ENCODE measurements at regions not wholly inside any gene's neighbourhood (a gene's known extent, or its start where the extent isn't known, plus 50 kb on each side); places are given as distances from the start of the nearest gene placed in this dataset.
A peak's percentile ranks its signal among the peaks of the same experiment; 100 is the strongest.
"Not testable (repeated sequence)": the region's sequence is repeated elsewhere in the genome, so short reads cannot be mapped to it uniquely, and the experiment has no call there.

DNA sequence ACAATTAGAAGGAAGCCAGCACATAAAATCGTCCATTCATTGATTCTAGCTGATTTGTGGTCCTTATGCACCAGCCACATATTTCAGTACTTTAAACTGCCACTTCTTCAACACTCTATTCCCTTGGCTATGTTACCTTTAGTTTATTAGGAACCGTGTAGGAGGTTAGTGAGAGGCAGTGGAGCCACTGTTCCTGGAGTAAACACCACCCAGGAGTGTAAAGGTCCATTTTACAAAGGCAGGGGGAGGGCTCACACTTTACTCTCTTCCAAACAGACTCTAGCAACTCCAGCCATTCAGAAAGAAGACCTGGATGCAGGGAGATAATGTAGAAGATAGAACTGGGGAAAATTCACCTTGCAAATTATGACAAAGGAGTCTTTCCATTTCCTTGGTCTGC, 170.2 kb upstream of the RPS23 start:
- Histone ChIP-seq H3K4me3 (no peak overlapping the region), H3K27me3 (no peaks in the 10 kb centered on the region), H3K27ac (no peak overlapping the region), H3K9me3 (peaks cover 0 to 10% of the 10 kb centered on the region in 2 donors), H3K4me1 (no peaks in the 10 kb centered on the region), H3K36me3 (no peaks in the 10 kb centered on the region)
- intact Hi-C loops (cut with DNase I), result no loop called here
- TF ChIP-seq, protein P1, sequence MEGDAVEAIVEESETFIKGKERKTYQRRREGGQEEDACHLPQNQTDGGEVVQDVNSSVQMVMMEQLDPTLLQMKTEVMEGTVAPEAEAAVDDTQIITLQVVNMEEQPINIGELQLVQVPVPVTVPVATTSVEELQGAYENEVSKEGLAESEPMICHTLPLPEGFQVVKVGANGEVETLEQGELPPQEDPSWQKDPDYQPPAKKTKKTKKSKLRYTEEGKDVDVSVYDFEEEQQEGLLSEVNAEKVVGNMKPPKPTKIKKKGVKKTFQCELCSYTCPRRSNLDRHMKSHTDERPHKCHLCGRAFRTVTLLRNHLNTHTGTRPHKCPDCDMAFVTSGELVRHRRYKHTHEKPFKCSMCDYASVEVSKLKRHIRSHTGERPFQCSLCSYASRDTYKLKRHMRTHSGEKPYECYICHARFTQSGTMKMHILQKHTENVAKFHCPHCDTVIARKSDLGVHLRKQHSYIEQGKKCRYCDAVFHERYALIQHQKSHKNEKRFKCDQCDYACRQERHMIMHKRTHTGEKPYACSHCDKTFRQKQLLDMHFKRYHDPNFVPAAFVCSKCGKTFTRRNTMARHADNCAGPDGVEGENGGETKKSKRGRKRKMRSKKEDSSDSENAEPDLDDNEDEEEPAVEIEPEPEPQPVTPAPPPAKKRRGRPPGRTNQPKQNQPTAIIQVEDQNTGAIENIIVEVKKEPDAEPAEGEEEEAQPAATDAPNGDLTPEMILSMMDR (IDR thresholded peaks at IDR 0.05), result no peak
- DNase-seq (no peak), ATAC-seq (no peak)

DNA sequence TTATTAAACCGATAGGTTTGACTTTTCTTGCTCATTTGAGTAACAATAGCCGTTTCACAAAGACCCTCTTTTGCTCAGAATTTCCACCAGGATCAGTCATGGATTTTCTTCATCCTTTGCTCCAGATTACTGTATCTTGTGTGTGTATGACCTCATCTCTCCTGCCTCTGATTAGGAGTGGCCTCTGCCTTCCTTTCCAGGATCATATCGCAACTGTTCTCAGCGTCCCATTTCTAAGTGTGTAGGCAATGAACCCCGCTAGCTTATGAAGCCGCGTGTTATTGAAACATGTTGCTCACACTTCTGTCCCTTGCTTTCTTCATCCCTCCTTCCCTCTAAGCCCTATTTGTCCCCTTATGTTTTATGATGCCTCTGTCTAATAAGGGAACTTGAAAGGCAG, 169.8 kb upstream of the RPS23 start:
- Histone ChIP-seq H3K9me3 (peaks cover 0 to 10% of the 10 kb centered on the region in 2 donors), H3K4me1 (no peaks in the 10 kb centered on the region), H3K4me3 (no peak overlapping the region), H3K27me3 (no peaks in the 10 kb centered on the region), H3K36me3 (no peaks in the 10 kb centered on the region), H3K27ac (no peak overlapping the region)
- TF ChIP-seq, protein P1 (IDR thresholded peaks at IDR 0.05), result no peak
- ATAC-seq, result no peak
- no peak for DNase-seq
- intact Hi-C loops (cut with DNase I), result no loop called here

DNA sequence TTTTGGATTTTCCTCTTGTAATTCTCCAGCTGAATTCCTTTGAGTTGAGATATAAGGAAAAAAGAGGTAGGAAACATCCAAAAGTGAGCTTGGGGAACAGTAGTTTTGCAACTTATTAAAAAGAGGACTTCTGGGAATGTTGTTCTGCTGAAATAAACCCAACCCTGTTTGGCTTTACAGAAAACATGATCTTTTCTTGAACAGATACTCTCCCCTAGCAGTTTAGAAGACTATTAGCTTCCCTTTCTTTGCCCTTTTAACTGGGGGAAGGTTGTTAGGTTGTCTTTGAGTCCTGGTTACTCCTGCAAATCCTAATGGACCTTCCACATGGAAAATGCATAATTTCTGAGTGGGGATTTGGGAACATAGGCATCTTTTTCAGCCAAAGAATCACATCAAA, 168.7 kb upstream of the RPS23 start:
- intact Hi-C loops (cut with DNase I), result no loop called here
- Histone ChIP-seq H3K27ac (no peak overlapping the region), H3K9me3 (peaks cover 0 to 6% of the 10 kb centered on the region in 2 donors), H3K4me3 (no peak overlapping the region), H3K27me3 (no peaks in the 10 kb centered on the region), H3K36me3 (no peaks in the 10 kb centered on the region), H3K4me1 (no peaks in the 10 kb centered on the region)
- TF ChIP-seq, protein P1 (IDR thresholded peaks at IDR 0.05), result no peak
- DNase-seq, result no peak
- ATAC-seq, result no peak

DNA sequence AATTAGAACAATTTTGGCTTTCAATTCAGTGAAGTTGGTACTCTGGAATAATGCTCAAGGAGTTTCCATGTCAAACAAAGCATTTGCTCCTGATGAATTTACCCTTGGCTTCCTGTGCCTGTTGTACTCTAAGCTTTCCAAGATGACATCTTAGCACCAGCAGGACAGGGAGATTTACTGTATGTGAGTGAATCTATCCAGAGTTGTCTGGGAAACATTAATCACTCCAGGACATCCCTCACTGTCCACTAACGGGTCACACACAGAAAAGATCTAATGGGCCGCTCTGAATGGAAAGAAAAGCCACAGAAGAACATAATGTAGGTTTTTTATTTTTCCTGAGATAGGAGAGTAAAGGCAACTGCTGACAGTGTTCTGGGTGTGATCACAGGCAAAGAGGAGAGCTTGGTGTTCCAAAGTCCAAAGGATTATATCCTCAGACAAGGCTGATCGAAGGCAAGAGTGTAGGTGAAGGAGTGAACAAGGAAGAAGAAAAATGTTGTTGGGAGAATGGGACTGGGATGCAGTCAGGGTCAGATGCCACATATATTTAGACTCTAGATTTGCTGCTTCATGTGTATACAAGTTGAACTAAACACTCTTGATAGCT, 167.7 kb upstream of the RPS23 start:
- ATAC-seq (no peak), DNase-seq (no peak)
- Histone ChIP-seq H3K27ac (no peak overlapping the region), H3K4me3 (no peak overlapping the region), H3K36me3 (no peaks in the 10 kb centered on the region), H3K27me3 (no peaks in the 10 kb centered on the region), H3K9me3 (peaks cover 0 to 3% of the 10 kb centered on the region in 2 donors), H3K4me1 (no peaks in the 10 kb centered on the region)
- intact Hi-C loops (cut with DNase I), result no loop called here
- TF ChIP-seq, protein P1 (IDR thresholded peaks at IDR 0.05), result no peak

DNA sequence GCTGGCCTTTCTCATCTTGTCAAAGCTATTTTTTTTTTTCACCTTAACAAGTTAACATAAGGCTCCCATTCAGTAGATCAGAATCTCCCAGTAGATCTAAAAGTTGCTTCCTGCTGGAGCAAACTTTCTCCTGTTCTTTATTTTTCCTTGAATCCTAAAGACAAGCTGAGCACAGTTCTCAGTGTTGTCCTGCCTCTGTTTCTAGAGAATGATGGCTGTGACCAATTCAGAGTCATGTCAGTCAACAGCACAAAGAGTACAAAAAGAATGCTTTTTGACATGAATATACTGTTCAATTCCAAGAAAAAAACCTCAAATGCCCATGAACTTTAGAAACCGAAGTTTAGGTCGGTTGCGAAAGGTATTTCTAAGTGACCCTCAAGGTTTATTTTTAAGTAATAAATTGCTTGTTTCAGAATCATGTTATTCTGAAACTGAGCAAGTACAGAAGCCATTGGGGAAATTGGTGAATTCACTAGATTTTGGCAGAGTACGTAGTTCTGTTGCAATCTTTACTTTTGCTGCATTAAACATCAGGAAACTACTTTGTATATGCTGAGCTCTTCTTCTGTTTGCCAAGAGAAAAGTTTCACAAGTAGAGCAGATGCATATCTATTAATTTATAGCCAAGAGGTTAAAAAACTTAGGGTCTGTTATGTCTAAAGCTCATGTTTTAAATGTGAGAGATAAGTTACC, 161.7 kb upstream of the RPS23 start:
- DNase-seq (peak in 2 of 4 donors; percentile 55 to 71), ATAC-seq (no peak)
- no peaks in the 10 kb centered on the region for H3K27me3 ChIP-seq
- no peaks in the 10 kb centered on the region for H3K36me3 ChIP-seq
- TF ChIP-seq, protein P1 (IDR thresholded peaks at IDR 0.05), result no peak
- H3K27ac ChIP-seq, result no peak overlapping the region
- no peaks in the 10 kb centered on the region for H3K9me3 ChIP-seq
- intact Hi-C loops (cut with DNase I), result no loop called here
- H3K4me3 ChIP-seq, result no peak overlapping the region
- H3K4me1 ChIP-seq, result no peaks in the 10 kb centered on the region

DNA sequence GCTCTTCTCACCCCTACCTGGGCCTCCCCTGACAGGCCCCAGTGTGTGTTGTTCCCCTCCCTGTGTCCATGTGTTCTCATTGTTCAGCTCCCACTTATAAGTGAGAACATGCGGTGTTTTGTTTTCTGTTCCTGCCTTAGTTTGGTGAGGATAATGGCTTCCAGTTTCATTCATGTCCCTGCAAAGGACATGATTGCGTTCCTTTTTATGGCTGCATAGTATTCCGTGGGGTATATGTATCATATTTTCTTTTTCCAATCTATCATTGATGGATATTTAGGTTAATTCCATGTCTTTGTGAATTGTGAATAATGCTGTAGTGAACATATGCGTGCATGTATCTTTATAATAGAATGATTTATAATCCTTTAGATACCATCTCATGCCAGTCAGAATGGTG, 159.4 kb upstream of the RPS23 start:
- H3K27me3 ChIP-seq; intact Hi-C loops (cut with DNase I); H3K27ac ChIP-seq; H3K4me3 ChIP-seq; H3K9me3 ChIP-seq; H3K36me3 ChIP-seq; DNase-seq; ATAC-seq; H3K4me1 ChIP-seq: not testable (repeated sequence)
